NK-92 treated with Interleukin-12 subunit alpha and Interleukin-12 subunit beta, amount 100 ng/mL, for 24 hours (cell line): ENCODE measurements at regions not wholly inside any gene's neighbourhood (a gene's known extent, or its start where the extent isn't known, plus 50 kb on each side); places are given as distances from the start of the nearest gene placed in this dataset.
"Not testable (repeated sequence)": the region's sequence is repeated elsewhere in the genome, so short reads cannot be mapped to it uniquely, and the experiment has no call there.

Experiments used
- DNase-seq: peaks from one replicate; lab custom pipeline; 2025; lab: John Stamatoyannopoulos, UW

- DNase-seq, result no peak
Observed at GRCh38 chr5:90338712-90339372, 70.7 kb downstream of the CETN3 start.

- no peak for DNase-seq
Observed at GRCh38 chr5:90337449-90338052, 72.0 kb downstream of the CETN3 start.

- DNase-seq, result no peak
Observed at GRCh38 chr5:90336752-90337151, 72.8 kb downstream of the CETN3 start.

- no peak for DNase-seq
Observed at GRCh38 chr5:90334741-90335140, 74.8 kb downstream of the CETN3 start.

GRCh38 chr5:90329911-90330310, 79.6 kb downstream of the CETN3 start:
- no peak for DNase-seq

- no peak for DNase-seq
Observed at GRCh38 chr5:90326995-90327394, 82.6 kb downstream of the CETN3 start.

- DNase-seq, result no peak
Observed at GRCh38 chr5:90325093-90325492, 84.5 kb downstream of the CETN3 start.

GRCh38 chr5:90320348-90320747, 89.2 kb downstream of the CETN3 start:
- not testable (repeated sequence) for DNase-seq

GRCh38 chr5:90312027-90312426, 97.5 kb downstream of the CETN3 start:
- DNase-seq, result no peak

GRCh38 chr5:90311401-90311800, 98.2 kb downstream of the CETN3 start:
- DNase-seq, result no peak

- DNase-seq, result no peak
Observed at GRCh38 chr5:90308787-90309585, 100.6 kb downstream of the CETN3 start.

- DNase-seq, result no peak
Observed at GRCh38 chr5:90307782-90308181, 101.8 kb downstream of the CETN3 start.

- no peak for DNase-seq
Observed at GRCh38 chr5:90307322-90307721, 102.2 kb downstream of the CETN3 start.

- DNase-seq, result no peak
Observed at GRCh38 chr5:90306613-90307012, 102.9 kb downstream of the CETN3 start.

GRCh38 chr5:90305041-90305720, 104.4 kb downstream of the CETN3 start:
- no peak for DNase-seq

- DNase-seq, result no peak
Observed at GRCh38 chr5:90301248-90301647, 108.3 kb downstream of the CETN3 start.

GRCh38 chr5:90297045-90297764, 112.4 kb downstream of the CETN3 start:
- DNase-seq, result no peak

- no peak for DNase-seq
Observed at GRCh38 chr5:90294604-90295003, 115.0 kb downstream of the CETN3 start.

GRCh38 chr5:90293931-90294330, 115.6 kb downstream of the CETN3 start:
- DNase-seq, result no peak

GRCh38 chr5:90290648-90291047, 118.9 kb downstream of the CETN3 start:
- DNase-seq, result no peak

- DNase-seq, result no peak
Observed at GRCh38 chr5:90289837-90290236, 119.7 kb downstream of the CETN3 start.

GRCh38 chr5:90287036-90287435, 122.5 kb downstream of the CETN3 start:
- DNase-seq, result no peak
